GM21423 (cell line): ENCODE measurements at regions not wholly inside any gene's neighbourhood (a gene's known extent, or its start where the extent isn't known, plus 50 kb on each side); places are given as distances from the start of the nearest gene placed in this dataset.
"Not testable (repeated sequence)": the region's sequence is repeated elsewhere in the genome, so short reads cannot be mapped to it uniquely, and the experiment has no call there.

Source experiments
- ATAC-seq: cut with Tn5 transposase; IDR thresholded peaks from one replicate; pipeline ENCODE4 v1.9.1; 2021; ENCODE audit warnings: mild to moderate bottlenecking, moderate library complexity; ENCODE audit not compliant: unreplicated experiment

- ATAC-seq, result no peak
Measured at GRCh38 chr7:85386460-85386859, 199.6 kb upstream of the SEMA3D start.

DNA sequence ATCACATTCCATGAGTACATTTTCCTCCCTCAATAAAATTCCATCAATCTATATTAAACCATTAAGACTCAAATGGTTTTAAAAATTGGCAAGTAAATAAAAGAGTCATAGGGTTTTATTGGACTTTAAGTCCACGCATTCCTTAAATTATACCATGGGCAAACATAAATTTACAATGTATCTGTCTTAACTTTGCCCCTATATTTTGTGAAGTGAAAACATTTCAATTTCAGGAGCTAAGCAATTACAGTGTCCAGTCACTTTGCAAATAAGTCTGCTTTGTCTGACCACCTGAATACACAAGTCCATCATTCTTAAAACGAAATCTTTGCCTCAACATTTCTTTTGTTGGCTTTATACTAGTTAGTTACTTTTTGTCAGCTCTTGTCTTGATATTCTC, 197.5 kb upstream of the SEMA3D start:
- no peak for ATAC-seq

DNA sequence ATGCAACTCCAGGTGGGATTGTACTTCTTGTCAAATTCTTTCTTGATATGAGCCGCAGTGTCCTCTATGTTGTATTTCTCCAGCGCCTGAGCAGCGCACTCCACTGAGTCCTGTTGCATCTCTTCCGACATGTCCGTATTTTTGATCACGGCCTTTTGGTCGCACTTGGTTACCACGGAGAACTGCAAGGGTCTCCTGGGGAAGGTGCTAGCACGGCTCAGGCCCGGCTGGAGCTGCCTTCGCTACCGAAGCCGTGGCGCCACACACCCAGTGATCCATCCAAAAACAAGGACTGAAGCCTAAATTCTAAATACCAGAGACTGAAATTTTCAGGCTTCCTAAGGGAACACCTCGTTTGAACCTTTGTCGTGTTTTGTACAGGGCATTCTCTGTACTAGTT, 194.4 kb upstream of the SEMA3D start:
- ATAC-seq, result no peak

DNA sequence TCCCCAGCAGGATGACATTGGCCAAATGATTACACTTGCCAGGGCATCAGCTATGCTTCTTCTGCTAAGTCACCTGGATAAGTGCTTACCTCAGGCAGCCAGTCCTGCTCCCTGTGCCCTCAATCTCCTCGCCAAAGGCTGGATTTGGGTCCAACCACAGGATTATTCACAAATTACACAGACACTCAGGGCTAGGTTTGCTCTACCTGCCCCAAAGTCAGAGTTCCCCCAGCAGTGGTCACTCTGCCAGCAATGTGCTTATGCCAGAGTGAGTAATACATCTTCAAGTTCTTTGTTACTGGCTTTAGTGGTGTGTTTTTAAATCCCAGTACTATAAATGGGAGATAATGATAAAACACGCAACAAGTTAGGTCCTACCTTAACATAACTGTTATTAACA, 189.7 kb upstream of the SEMA3D start:
- no peak for ATAC-seq

DNA sequence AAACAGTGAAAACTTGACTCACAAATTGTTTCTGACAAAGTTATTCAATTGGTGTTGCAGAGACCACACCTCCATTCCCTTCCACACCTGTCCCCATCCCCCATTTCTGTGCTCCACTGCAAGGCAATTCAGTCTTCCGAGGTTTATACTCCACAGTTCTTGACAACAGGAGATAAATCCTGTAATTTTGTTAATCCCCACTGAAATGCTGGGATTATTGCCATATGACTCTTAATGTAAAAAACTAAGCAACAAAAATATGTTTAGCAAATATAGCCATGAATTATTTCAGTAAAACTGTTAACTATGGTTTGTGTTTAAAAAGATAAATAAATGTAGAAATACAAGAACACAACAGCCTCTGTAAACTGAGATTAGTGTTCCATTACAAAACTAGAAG, 170.1 kb upstream of the SEMA3D start:
- no peak for ATAC-seq

GRCh38 chr7:85343484-85343883, 156.6 kb upstream of the SEMA3D start:
- no peak for ATAC-seq

GRCh38 chr7:85342781-85343180, 155.9 kb upstream of the SEMA3D start:
- ATAC-seq, result no peak

DNA sequence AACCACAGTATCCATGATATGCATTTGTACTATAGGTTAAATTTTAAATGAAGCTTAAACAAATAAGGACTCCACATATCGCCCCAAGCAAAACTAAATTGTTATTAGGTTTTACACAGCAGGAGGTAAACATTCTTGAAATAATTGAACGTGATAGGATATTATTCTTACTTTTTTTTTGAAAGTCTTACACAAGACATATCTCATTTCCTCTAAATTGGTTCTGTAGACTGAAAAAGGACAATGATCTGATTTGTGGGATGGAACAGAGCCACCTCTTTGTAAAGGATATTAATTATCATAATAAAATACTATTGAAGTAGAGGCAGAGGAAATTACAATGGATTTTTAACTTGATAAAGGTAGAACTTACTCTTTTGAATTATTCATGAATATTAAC, 155.1 kb upstream of the SEMA3D start:
- ATAC-seq, result no peak

DNA sequence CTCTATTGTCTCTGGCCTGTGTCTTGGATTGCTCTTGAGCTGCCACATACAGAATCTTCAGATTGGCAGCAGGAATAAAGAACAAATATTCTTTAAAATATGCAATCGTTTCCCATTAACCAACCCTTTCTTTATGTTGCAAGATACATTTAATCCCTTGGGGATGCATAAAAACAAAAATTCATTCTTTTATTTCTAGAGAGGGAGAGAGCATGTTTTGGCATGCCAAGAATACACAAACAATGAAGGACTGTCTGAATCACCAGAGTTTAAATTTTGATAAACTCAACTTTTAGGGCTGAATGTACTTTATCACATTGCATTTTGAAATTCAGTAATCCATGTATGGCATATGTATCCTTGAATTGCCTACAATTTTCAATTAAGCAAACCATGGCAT, 154.3 kb upstream of the SEMA3D start:
- no peak for ATAC-seq

GRCh38 chr7:85336086-85336485, 149.2 kb upstream of the SEMA3D start:
- no peak for ATAC-seq

DNA sequence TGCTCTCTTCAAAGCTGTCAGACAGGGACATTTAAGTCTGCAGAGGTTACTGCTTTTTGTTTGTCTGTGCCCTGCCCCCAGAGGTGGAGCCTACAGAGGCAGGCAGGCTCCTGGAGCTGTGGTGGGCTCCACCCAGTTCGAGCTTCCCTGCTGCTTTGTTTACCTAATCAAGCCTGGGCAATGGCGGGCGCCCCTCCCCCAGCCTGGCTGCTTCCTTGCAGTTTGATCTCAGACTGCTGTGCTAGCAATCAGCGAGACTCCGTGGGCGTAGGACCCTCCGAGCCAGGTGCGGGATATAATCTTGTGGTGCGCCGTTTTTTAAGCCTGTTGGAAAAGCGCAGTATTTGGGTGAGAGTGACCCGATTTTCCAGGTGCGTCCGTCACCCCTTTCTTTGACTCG, 148.3 kb upstream of the SEMA3D start:
- not testable (repeated sequence) for ATAC-seq

- ATAC-seq, result no peak
Measured at GRCh38 chr7:85328456-85328998, 141.7 kb upstream of the SEMA3D start.

- ATAC-seq, result no peak
Measured at GRCh38 chr7:85324145-85324799, 137.4 kb upstream of the SEMA3D start.

GRCh38 chr7:85322252-85322651, 135.4 kb upstream of the SEMA3D start:
- no peak for ATAC-seq

- ATAC-seq, result no peak
Measured at GRCh38 chr7:85320699-85321476, 134.0 kb upstream of the SEMA3D start.

- ATAC-seq, result no peak
Measured at GRCh38 chr7:85316489-85316888, 129.6 kb upstream of the SEMA3D start.

- no peak for ATAC-seq
Measured at GRCh38 chr7:85310301-85310700, 123.4 kb upstream of the SEMA3D start.

DNA sequence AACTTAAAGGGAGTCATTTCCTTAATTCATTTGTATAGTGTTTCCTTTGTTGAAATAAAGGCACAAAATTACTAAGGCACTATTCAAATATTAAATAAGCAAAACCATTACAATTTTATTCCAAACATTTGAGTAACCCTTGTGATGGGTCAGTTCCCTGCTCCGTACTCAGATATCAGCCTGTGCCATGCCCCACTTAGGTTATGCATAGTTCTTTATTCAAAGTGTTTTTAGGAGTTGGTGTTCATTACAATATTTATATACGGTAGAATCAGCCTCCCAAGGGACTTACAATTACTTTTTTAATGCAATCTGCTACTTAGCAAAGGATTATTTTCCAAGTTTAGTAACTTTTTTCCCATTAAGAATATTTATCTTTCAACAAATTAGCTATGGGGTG, 119.3 kb upstream of the SEMA3D start:
- ATAC-seq, result no peak

GRCh38 chr7:85294176-85294575, 107.3 kb upstream of the SEMA3D start:
- no peak for ATAC-seq

DNA sequence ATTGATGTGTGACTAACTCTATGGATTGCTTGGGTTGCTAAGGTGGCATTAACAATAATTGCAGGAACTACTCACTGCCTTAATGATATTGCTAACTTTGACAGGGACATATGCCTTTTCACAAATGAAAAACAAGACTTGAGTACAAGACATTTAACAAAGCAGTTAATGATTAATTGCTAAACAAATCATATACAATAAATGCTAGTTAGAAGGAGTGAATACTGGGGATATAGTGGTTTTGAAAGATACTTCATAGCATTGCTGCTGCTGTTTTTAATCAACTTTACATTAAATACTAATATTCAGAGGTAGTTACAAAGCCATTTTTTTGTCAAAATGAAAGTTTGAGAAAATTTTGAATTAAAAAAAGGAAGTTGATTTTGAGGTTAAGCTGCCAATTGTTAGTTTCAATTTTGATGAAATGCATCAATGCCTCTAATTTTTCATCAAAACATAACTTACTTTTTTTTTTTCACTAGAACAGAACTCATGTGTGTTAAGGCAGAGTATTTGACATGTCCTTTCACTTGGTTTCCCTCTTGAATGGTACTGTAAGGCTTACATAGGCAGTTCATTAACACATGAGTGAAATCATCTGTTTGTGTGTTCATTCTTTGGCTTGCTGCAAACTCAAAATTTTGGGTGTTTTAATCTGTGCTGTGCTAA, 106.2 kb upstream of the SEMA3D start:
- peak; percentile 62 for ATAC-seq

DNA sequence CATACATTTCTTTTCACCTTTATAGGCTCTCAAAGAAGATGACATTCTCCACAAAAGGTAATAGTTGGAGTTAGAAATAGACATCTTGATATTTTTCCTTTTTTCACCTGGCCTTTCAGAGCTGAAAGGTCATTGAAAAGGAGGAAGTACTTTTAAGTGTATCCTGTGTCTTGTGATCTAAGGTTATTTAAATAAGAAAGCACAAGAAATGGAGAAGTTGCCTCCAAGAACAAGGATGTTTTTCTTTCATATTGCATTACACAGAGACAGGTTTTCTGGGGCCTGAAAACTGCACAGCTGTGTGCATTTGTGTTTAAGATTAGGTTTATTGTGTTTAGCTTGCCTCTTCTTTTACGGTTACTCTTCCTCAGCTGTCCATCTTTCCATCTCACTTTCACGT, 103.4 kb upstream of the SEMA3D start:
- no peak for ATAC-seq

- ATAC-seq, result no peak
Measured at GRCh38 chr7:85289279-85289678, 102.4 kb upstream of the SEMA3D start.
